GM10248 (cell line): ENCODE measurements at regions not wholly inside any gene's neighbourhood (a gene's known extent, or its start where the extent isn't known, plus 50 kb on each side); places are given as distances from the start of the nearest gene placed in this dataset.

Experiments
- CTCF ChIA-PET: fragments of 300-600 bp; sonication (Branson Sonifier 250); formaldehyde crosslinking; extraction: SDS; loops from one replicate; lab custom pipeline; 2021; ENCODE audit warnings: antibody characterized with exemption; lab: Yijun Ruan, JAX
- POLR2A ChIA-PET: fragments of 350-650 bp; sonication (Branson Sonifier 250); formaldehyde crosslinking; extraction: SDS; loops from one replicate; lab custom pipeline; 2020; ENCODE audit warnings: antibody characterized with exemption; lab: Yijun Ruan, JAX
- DNase-seq: peaks from one replicate; pipeline ENCODE4 v3.0.0; 2012; ENCODE audit errors: extremely low spot score
- CTCF ChIP-seq: IDR thresholded peaks from 2 replicates; pipeline ENCODE4 v1.5.1; 2012; ENCODE audit warnings: mild to moderate bottlenecking, low read depth; ENCODE audit errors: extremely low read depth, missing control alignments, control extremely low read depth

- ChIA-PET CTCF (interaction anchor here (1.6 to 21.7 kb wide), 3 partner anchors 10 to 706 kb away, joined by 3 to 302 read pairs (median 5); no protein-coding TSS in a partner anchor), POLR2A (no interaction called here)
- no peak for DNase-seq
- TF ChIP-seq CTCF, result no peak
These were observed 114.8 kb upstream of the COL8A1 start for GRCh38 chr3:99523431-99524127.

GRCh38 chr3:99522147-99522546 is 116.2 kb upstream of the COL8A1 start:
- CTCF ChIA-PET, result interaction anchor here (0.7 to 21.7 kb wide), 6 partner anchors 10 to 704 kb away, joined by 3 to 302 read pairs (median 3); no protein-coding TSS in a partner anchor
- DNase-seq, result no peak
- TF ChIP-seq CTCF, result no peak
- POLR2A ChIA-PET, result no interaction called here

GRCh38 chr3:99521551-99521950 is 116.8 kb upstream of the COL8A1 start:
- TF ChIP-seq CTCF, result no peak
- POLR2A ChIA-PET, result no interaction called here
- DNase-seq, result no peak
- CTCF ChIA-PET, result interaction anchor here (0.9 to 21.7 kb wide), 3 partner anchors 10 to 704 kb away, joined by 3 to 302 read pairs (median 4); no protein-coding TSS in a partner anchor

GRCh38 chr3:99520513-99520912 is 117.9 kb upstream of the COL8A1 start:
- DNase-seq, result no peak
- POLR2A ChIA-PET, result no interaction called here
- CTCF ChIA-PET, result interaction anchor here (0.9 to 21.7 kb wide), 3 partner anchors 8 to 15 kb away, joined by 4 to 302 read pairs (median 4); no protein-coding TSS in a partner anchor
- TF ChIP-seq CTCF, result no peak

- TF ChIP-seq CTCF, result no peak
- POLR2A ChIA-PET, result no interaction called here
- DNase-seq, result no peak
- CTCF ChIA-PET, result no interaction called here
These were observed 121.5 kb upstream of the COL8A1 start for GRCh38 chr3:99516936-99517335.

- ChIA-PET POLR2A (no interaction called here), CTCF (interaction anchor here (10.3 to 21.4 kb wide), 2 partner anchors 13 to 14 kb away, joined by 80 to 302 read pairs; no protein-coding TSS in a partner anchor)
- no peak for DNase-seq
- TF ChIP-seq CTCF, result no peak
These were observed 122.5 kb upstream of the COL8A1 start for GRCh38 chr3:99515891-99516290.
